Naive thymus-derived CD8-positive, alpha-beta T cell (primary cell): ENCODE measurements at regions not wholly inside any gene's neighbourhood (a gene's known extent, or its start where the extent isn't known, plus 50 kb on each side); places are given as distances from the start of the nearest gene placed in this dataset.

Experiments
- ATAC-seq, 2 donors: fragments of 150-1000 bp; cut with Tn5 transposase in 1 of 2; sonication (Bioruptor Pico), chemical (Tn5 transposase) in 1 of 2; 1 replicate in 1 of 2; 2 replicates in 1 of 2; pipeline ENCODE4 v1.10.0; 2021; ENCODE audit warnings: mild to moderate bottlenecking in 2 of 2, moderate library complexity in 2 of 2
- POLR2A ChIA-PET: fragments of 350-600 bp; sonication (Branson Sonifier 250); formaldehyde crosslinking; loops from one replicate; lab custom pipeline; 2021; ENCODE audit warnings: antibody characterized with exemption; lab: Charles Lee
- DNase-seq, 10 donors: peaks; one replicate each; pipeline versions ENCODE4 v3.0.0 to v3.0.0-alpha.2; 2020 to 2022
- H3K27ac Mint-ChIP-seq, 10 donors: one replicate each; pipeline ENCODE4 v1.8.0; 2020 to 2022; ENCODE audit warnings: mild to moderate bottlenecking in 10 of 10, mixed read lengths in 10 of 10, moderate library complexity in 4 of 10, inconsistent platforms in 1 of 10
- H3K27me3 Mint-ChIP-seq, 5 donors: one replicate each; pipeline ENCODE4 v1.8.0; 2021 to 2022; ENCODE audit warnings: mixed read lengths in 5 of 5
- H3K36me3 Mint-ChIP-seq, 3 donors: one replicate each; pipeline ENCODE4 v1.8.0; 2020 to 2022; ENCODE audit warnings: mixed read lengths in 3 of 3, mild to moderate bottlenecking in 2 of 3, inconsistent platforms in 1 of 3
- H3K4me1 Mint-ChIP-seq, 4 donors: one replicate each; pipeline ENCODE4 v1.8.0; 2021 to 2022; ENCODE audit warnings: mixed read lengths in 4 of 4
- H3K4me3 Mint-ChIP-seq, 10 donors: one replicate each; pipeline ENCODE4 v1.8.0; 2020 to 2022; ENCODE audit warnings: mild to moderate bottlenecking in 10 of 10, mixed read lengths in 10 of 10, moderate library complexity in 6 of 10, inconsistent platforms in 1 of 10
- H3K9me3 Mint-ChIP-seq, 9 donors: one replicate each; pipeline ENCODE4 v1.8.0; 2020 to 2022; ENCODE audit warnings: mixed read lengths in 9 of 9, mild to moderate bottlenecking in 3 of 9, inconsistent platforms in 1 of 9, moderate library complexity in 1 of 9

DNA sequence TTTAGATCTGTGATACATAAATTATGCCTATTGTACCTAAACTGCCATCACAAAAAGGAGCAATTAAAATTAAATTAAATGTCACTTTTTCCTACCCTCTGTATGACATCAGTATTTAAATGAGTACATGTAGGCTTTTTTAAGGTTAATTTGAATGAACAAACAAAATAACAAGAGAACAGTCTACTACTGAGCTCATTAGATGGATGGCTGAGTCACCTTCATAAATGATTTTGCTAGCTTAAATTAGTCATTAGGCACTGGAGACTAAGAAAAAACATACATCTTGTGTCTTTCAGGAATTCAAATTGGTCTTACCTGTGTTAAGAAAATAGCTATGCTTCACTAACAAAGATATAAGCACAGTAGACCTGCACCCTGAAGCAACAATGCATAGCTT is 153.6 kb downstream of the RCN1 start:
- ATAC-seq (no peak), DNase-seq (no peak)
- H3K4me1 Mint-ChIP-seq, result no peaks in the 10 kb centered on the region
- peaks cover 0 to 4% (median 2%) of the 10 kb centered on the region in 5 donors for H3K27me3 Mint-ChIP-seq
- peaks cover 0 to 3% (median 0%) of the 10 kb centered on the region in 9 donors for H3K9me3 Mint-ChIP-seq
- H3K36me3 Mint-ChIP-seq, result no peaks in the 10 kb centered on the region
- no peak overlapping the region for H3K27ac Mint-ChIP-seq
- POLR2A ChIA-PET, result no interaction called here
- H3K4me3 Mint-ChIP-seq, result no peak overlapping the region

DNA sequence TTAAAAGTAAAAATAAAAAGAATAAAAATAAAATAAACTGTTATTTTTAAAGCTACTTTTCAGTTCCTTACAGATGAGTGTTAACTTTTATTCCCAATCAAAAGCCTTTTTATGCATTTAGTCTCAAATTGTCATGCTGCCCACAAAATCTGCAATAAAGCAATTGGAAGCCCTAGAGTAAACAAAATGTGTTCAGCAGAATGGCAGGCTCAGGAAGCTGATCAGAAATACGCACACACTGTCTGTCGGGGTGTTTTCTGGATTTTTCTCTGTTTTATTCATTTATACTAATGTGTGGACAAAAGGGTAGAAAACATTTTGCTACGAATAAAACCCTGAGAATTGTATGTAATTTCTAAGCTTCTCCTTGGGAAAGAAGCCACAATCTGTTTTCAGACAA is 162.8 kb downstream of the RCN1 start:
- POLR2A ChIA-PET, result no interaction called here
- Mint-ChIP-seq H3K4me3 (no peak overlapping the region), H3K27ac (no peak overlapping the region), H3K4me1 (no peaks in the 10 kb centered on the region), H3K27me3 (peaks cover 0 to 7% (median 0%) of the 10 kb centered on the region in 5 donors), H3K9me3 (no peaks in the 10 kb centered on the region), H3K36me3 (no peaks in the 10 kb centered on the region)
- DNase-seq, result no peak
- ATAC-seq, result no peak

DNA sequence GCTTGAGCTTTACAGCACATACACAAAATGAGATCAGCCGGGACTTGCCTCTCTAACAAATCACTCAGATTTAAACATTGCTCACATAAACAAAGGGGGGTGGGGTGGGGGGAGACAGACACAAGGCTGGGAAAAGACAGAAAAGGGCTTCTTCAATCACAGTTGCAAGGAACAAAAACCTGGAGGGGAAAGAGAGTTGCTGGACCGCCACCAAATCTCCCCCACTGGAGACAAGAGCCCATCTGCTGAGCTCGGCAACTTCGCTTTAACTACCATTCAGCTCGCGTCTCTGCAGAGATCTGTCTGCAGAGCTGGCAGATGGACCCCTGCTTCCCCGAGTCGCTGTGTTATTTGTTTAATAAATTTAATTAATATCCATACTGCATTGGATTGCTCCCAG is 165.0 kb downstream of the RCN1 start:
- H3K27ac Mint-ChIP-seq, result no peak overlapping the region
- no peaks in the 10 kb centered on the region for H3K4me1 Mint-ChIP-seq
- DNase-seq, result no peak
- H3K9me3 Mint-ChIP-seq, result no peaks in the 10 kb centered on the region
- no peak overlapping the region for H3K4me3 Mint-ChIP-seq
- H3K27me3 Mint-ChIP-seq, result peaks cover 0 to 7% (median 1%) of the 10 kb centered on the region in 5 donors
- POLR2A ChIA-PET, result no interaction called here
- no peak for ATAC-seq
- H3K36me3 Mint-ChIP-seq, result no peaks in the 10 kb centered on the region

GRCh38 chr11:32256466-32256865 is 165.6 kb downstream of the RCN1 start:
- Mint-ChIP-seq H3K27ac (no peak overlapping the region), H3K4me1 (no peaks in the 10 kb centered on the region), H3K4me3 (no peak overlapping the region), H3K27me3 (peaks cover 0 to 7% (median 4%) of the 10 kb centered on the region in 5 donors), H3K9me3 (no peaks in the 10 kb centered on the region), H3K36me3 (no peaks in the 10 kb centered on the region)
- POLR2A ChIA-PET, result no interaction called here
- no peak for ATAC-seq
- DNase-seq, result no peak

DNA sequence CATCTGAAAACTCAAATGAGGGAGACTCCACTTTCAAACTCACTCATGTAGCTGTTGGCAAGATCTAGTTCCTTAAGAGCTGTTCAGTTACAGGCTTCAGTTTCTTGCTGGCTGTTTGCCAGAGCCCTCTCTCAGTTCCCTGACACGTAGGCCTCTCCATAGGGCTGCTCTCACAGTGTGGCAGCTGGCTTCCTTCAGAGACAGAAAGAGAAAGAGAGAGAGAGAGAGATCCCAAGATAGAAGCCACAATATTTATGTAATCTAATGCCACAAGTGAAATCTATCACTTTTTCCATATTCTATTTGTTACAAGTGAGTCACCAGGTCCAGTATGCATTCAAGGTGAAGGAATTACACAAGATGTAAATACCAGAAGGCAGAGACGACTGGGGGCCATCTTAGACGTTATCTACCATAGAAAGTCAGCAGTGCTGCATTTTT is 168.8 kb downstream of the RCN1 start:
- Mint-ChIP-seq H3K36me3 (no peaks in the 10 kb centered on the region), H3K27me3 (peaks cover 0 to 36% (median 6%) of the 10 kb centered on the region in 5 donors), H3K9me3 (peaks cover 0 to 1% (median 0%) of the 10 kb centered on the region in 9 donors), H3K4me1 (no peaks in the 10 kb centered on the region), H3K4me3 (no peak overlapping the region), H3K27ac (no peak overlapping the region)
- POLR2A ChIA-PET, result no interaction called here
- DNase-seq (no peak), ATAC-seq (no peak)

GRCh38 chr11:32262367-32262766 is 171.5 kb downstream of the RCN1 start:
- H3K9me3 Mint-ChIP-seq, result peaks cover 0 to 2% (median 0%) of the 10 kb centered on the region in 9 donors
- H3K4me3 Mint-ChIP-seq, result no peak overlapping the region
- no peak overlapping the region for H3K27ac Mint-ChIP-seq
- no peaks in the 10 kb centered on the region for H3K36me3 Mint-ChIP-seq
- H3K27me3 Mint-ChIP-seq, result peaks cover 0 to 39% (median 8%) of the 10 kb centered on the region in 5 donors
- ATAC-seq, result no peak
- DNase-seq, result no peak
- POLR2A ChIA-PET, result no interaction called here
- H3K4me1 Mint-ChIP-seq, result no peaks in the 10 kb centered on the region

GRCh38 chr11:32265911-32266310 is 169.4 kb downstream of the WT1 start:
- ATAC-seq (no peak), DNase-seq (no peak)
- no peak overlapping the region for H3K4me3 Mint-ChIP-seq
- H3K27me3 Mint-ChIP-seq, result peaks cover 0 to 39% (median 9%) of the 10 kb centered on the region in 5 donors
- no peaks in the 10 kb centered on the region for H3K36me3 Mint-ChIP-seq
- peaks cover 0 to 4% (median 0%) of the 10 kb centered on the region in 9 donors for H3K9me3 Mint-ChIP-seq
- POLR2A ChIA-PET, result no interaction called here
- no peaks in the 10 kb centered on the region for H3K4me1 Mint-ChIP-seq
- H3K27ac Mint-ChIP-seq, result no peak overlapping the region

DNA sequence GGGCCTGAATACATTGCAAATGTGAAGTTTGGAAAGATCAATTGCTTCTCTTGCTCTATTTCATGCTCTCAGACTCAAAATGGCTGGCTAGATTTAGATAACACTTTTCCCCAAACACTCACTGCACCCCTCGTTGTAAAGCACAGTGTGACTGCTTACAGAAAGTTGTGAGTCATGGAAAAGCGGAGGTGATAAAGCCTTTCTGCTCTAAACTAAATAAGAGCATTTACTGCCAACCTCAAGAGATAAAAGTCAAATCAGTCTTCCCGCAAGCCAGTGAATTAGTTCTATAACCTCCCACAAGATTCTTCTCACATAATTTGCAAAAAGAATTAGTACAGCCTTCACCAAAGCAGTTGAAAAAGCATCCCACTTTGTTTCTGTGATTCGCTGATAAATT is 168.7 kb downstream of the WT1 start:
- no peak overlapping the region for H3K4me3 Mint-ChIP-seq
- DNase-seq, result no peak
- POLR2A ChIA-PET, result no interaction called here
- H3K4me1 Mint-ChIP-seq, result no peaks in the 10 kb centered on the region
- peaks cover 0 to 33% (median 9%) of the 10 kb centered on the region in 5 donors for H3K27me3 Mint-ChIP-seq
- no peak overlapping the region for H3K27ac Mint-ChIP-seq
- H3K36me3 Mint-ChIP-seq, result no peaks in the 10 kb centered on the region
- peaks cover 0 to 4% (median 0%) of the 10 kb centered on the region in 9 donors for H3K9me3 Mint-ChIP-seq
- no peak for ATAC-seq

GRCh38 chr11:32267679-32268187 is 167.6 kb downstream of the WT1 start:
- ATAC-seq (no peak), DNase-seq (no peak)
- H3K27ac Mint-ChIP-seq, result no peak overlapping the region
- H3K9me3 Mint-ChIP-seq, result peaks cover 0 to 4% (median 0%) of the 10 kb centered on the region in 9 donors
- no peak overlapping the region for H3K4me3 Mint-ChIP-seq
- no peaks in the 10 kb centered on the region for H3K36me3 Mint-ChIP-seq
- H3K4me1 Mint-ChIP-seq, result no peaks in the 10 kb centered on the region
- peaks cover 4 to 23% (median 9%) of the 10 kb centered on the region in 5 donors for H3K27me3 Mint-ChIP-seq
- POLR2A ChIA-PET, result no interaction called here

DNA sequence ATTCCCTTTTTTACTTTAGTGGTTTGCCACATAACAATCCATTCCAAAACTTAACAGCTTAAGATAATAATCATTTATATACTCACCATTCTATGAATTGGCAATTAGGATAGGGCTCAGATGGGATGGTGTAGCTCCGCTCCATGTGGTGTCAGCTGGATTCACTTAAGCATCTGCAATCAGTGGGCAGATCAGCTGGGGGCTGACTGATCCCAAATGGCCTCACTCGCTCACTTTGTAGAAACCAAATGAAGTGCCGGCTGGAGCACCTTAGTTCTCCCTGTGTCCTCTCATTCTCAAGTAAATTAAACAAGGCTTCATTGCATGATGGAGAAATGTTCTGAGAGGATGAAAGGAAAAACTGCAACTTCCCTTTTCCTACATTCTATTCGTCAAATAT is 161.4 kb downstream of the WT1 start:
- POLR2A ChIA-PET, result no interaction called here
- peaks cover 0 to 2% (median 0%) of the 10 kb centered on the region in 9 donors for H3K9me3 Mint-ChIP-seq
- DNase-seq (no peak), ATAC-seq (no peak)
- H3K27me3 Mint-ChIP-seq, result peaks cover 0 to 35% (median 17%) of the 10 kb centered on the region in 5 donors
- no peak overlapping the region for H3K27ac Mint-ChIP-seq
- H3K4me1 Mint-ChIP-seq, result no peaks in the 10 kb centered on the region
- H3K4me3 Mint-ChIP-seq, result no peak overlapping the region
- no peaks in the 10 kb centered on the region for H3K36me3 Mint-ChIP-seq

GRCh38 chr11:32279672-32280071 is 155.7 kb downstream of the WT1 start:
- peaks cover 0 to 8% (median 0%) of the 10 kb centered on the region in 3 donors for H3K36me3 Mint-ChIP-seq
- POLR2A ChIA-PET, result no interaction called here
- H3K27ac Mint-ChIP-seq, result no peak overlapping the region
- H3K4me1 Mint-ChIP-seq, result no peaks in the 10 kb centered on the region
- peaks cover 0 to 11% (median 8%) of the 10 kb centered on the region in 9 donors for H3K9me3 Mint-ChIP-seq
- DNase-seq, result no peak
- H3K27me3 Mint-ChIP-seq, result peaks cover 3 to 48% (median 14%) of the 10 kb centered on the region in 5 donors
- no peak overlapping the region for H3K4me3 Mint-ChIP-seq
- no peak for ATAC-seq

- peaks cover 0 to 13% (median 11%) of the 10 kb centered on the region in 9 donors for H3K9me3 Mint-ChIP-seq
- H3K36me3 Mint-ChIP-seq, result peaks cover 0 to 9% (median 0%) of the 10 kb centered on the region in 3 donors
- DNase-seq (no peak), ATAC-seq (no peak)
- POLR2A ChIA-PET, result no interaction called here
- no peak overlapping the region for H3K27ac Mint-ChIP-seq
- peaks cover 3 to 46% (median 13%) of the 10 kb centered on the region in 5 donors for H3K27me3 Mint-ChIP-seq
- H3K4me1 Mint-ChIP-seq, result no peaks in the 10 kb centered on the region
- H3K4me3 Mint-ChIP-seq, result no peak overlapping the region
Measured at GRCh38 chr11:32280339-32280738, 155.0 kb downstream of the WT1 start.

DNA sequence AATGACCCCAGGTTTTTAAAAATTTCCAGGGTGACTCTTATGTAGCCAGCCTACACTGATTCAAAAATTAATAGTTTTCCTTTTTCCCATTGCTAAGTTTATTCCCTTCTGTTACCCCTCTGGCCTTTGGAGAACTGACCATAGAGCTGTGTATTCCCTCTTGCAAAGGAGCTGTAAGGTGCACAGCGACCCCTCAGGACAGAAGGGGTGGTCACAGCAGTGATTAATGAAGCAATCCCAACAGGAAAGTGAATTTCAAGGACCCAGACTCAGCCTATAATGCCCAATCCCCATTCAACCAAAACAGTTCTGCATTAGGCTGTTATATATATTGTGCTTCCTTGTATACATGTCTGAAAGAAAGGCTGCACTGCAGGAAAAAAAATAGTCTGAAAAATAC is 147.1 kb downstream of the WT1 start:
- Mint-ChIP-seq H3K27ac (no peak overlapping the region), H3K36me3 (peaks cover 0 to 12% (median 0%) of the 10 kb centered on the region in 3 donors), H3K27me3 (peaks cover 9 to 35% (median 12%) of the 10 kb centered on the region in 5 donors), H3K4me1 (no peaks in the 10 kb centered on the region), H3K4me3 (no peak overlapping the region), H3K9me3 (peaks cover 0 to 24% (median 5%) of the 10 kb centered on the region in 9 donors)
- DNase-seq, result no peak
- POLR2A ChIA-PET, result no interaction called here
- ATAC-seq, result no peak

GRCh38 chr11:32289701-32290100 is 145.6 kb downstream of the WT1 start:
- H3K27ac Mint-ChIP-seq, result no peak overlapping the region
- no peak for ATAC-seq
- POLR2A ChIA-PET, result no interaction called here
- no peaks in the 10 kb centered on the region for H3K4me1 Mint-ChIP-seq
- H3K27me3 Mint-ChIP-seq, result peaks cover 8 to 25% (median 10%) of the 10 kb centered on the region in 5 donors
- H3K4me3 Mint-ChIP-seq, result no peak overlapping the region
- H3K36me3 Mint-ChIP-seq, result peaks cover 0 to 7% (median 0%) of the 10 kb centered on the region in 3 donors
- H3K9me3 Mint-ChIP-seq, result peaks cover 0 to 17% (median 4%) of the 10 kb centered on the region in 9 donors
- DNase-seq, result no peak
